ENCODE measurements at regions not wholly inside any gene's neighbourhood (a gene's known extent, or its start where the extent isn't known, plus 50 kb on each side); places are given as distances from the start of the nearest gene placed in this dataset.

- no peak for DNase-seq (ENCODE audit: low spot score in 2 of 2)
- Histone ChIP-seq H3K27me3 (no peaks in the 10 kb centered on the region), H3K9me3 (peaks cover 0 to 33% of the 10 kb centered on the region in 2 donors), H3K36me3 (no peaks in the 10 kb centered on the region), H3K4me3 (no peak overlapping the region), H3K4me1 (no peaks in the 10 kb centered on the region), H3K27ac (no peak overlapping the region)
- TF ChIP-seq POLR2A (IDR thresholded peaks at IDR 0.05) (no peak), POLR2AphosphoS5 (IDR thresholded peaks at IDR 0.05) (no peak), CTCF (IDR thresholded peaks at IDR 0.05) (no peak)
- intact Hi-C loops (cut with DNase I; ENCODE audit: low total_unique reads) = no loop called here
These were observed 110.6 kb upstream of the ZNF716 start for GRCh38 chr7:57339198-57339944.

- Histone ChIP-seq H3K36me3 (no peaks in the 10 kb centered on the region), H3K4me1 (no peaks in the 10 kb centered on the region), H3K27ac (no peak overlapping the region), H3K9me3 (peaks cover 0 to 13% of the 10 kb centered on the region in 2 donors), H3K27me3 (no peaks in the 10 kb centered on the region), H3K4me3 (no peak overlapping the region)
- no peak for DNase-seq (ENCODE audit: low spot score in 2 of 2)
- no peak for TF ChIP-seq POLR2AphosphoS5 (IDR thresholded peaks at IDR 0.05)
- TF ChIP-seq CTCF (IDR thresholded peaks at IDR 0.05) = no peak
- no peak for TF ChIP-seq POLR2A (IDR thresholded peaks at IDR 0.05)
- intact Hi-C loops (cut with DNase I; ENCODE audit: low total_unique reads) = no loop called here
These were observed 107.0 kb upstream of the ZNF716 start for GRCh38 chr7:57342954-57343353.

- peaks cover 0 to 18% of the 10 kb centered on the region in 2 donors for H3K9me3 ChIP-seq
- no peaks in the 10 kb centered on the region for H3K36me3 ChIP-seq
- DNase-seq (ENCODE audit: low spot score in 2 of 2) = no peak
- H3K4me1 ChIP-seq = no peaks in the 10 kb centered on the region
- intact Hi-C loops (cut with DNase I; ENCODE audit: low total_unique reads) = no loop called here
- no peak overlapping the region for H3K27ac ChIP-seq
- H3K4me3 ChIP-seq = no peak overlapping the region
- no peak for TF ChIP-seq POLR2A (IDR thresholded peaks at IDR 0.05)
- TF ChIP-seq POLR2AphosphoS5 (IDR thresholded peaks at IDR 0.05) = no peak
- TF ChIP-seq CTCF (IDR thresholded peaks at IDR 0.05) = no peak
- H3K27me3 ChIP-seq = no peaks in the 10 kb centered on the region
These were observed 105.9 kb upstream of the ZNF716 start for GRCh38 chr7:57343901-57344622.

- DNase-seq (ENCODE audit: low spot score in 2 of 2) = no peak
- H3K36me3 ChIP-seq = no peaks in the 10 kb centered on the region
- no peak overlapping the region for H3K27ac ChIP-seq
- no peaks in the 10 kb centered on the region for H3K4me1 ChIP-seq
- intact Hi-C loops (cut with DNase I; ENCODE audit: low total_unique reads) = no loop called here
- H3K4me3 ChIP-seq = no peak overlapping the region
- H3K9me3 ChIP-seq = peaks cover 0 to 21% of the 10 kb centered on the region in 2 donors
- no peaks in the 10 kb centered on the region for H3K27me3 ChIP-seq
- TF ChIP-seq POLR2AphosphoS5 (IDR thresholded peaks at IDR 0.05) = no peak
- no peak for TF ChIP-seq POLR2A (IDR thresholded peaks at IDR 0.05)
- no peak for TF ChIP-seq CTCF (IDR thresholded peaks at IDR 0.05)
These were observed 105.0 kb upstream of the ZNF716 start for GRCh38 chr7:57344957-57345356.

GRCh38 chr7:57348646-57349269 is 101.2 kb upstream of the ZNF716 start:
- Histone ChIP-seq H3K4me1 (no peaks in the 10 kb centered on the region), H3K4me3 (no peak overlapping the region), H3K27ac (no peak overlapping the region), H3K27me3 (no peaks in the 10 kb centered on the region), H3K9me3 (peaks cover 0 to 39% of the 10 kb centered on the region in 2 donors), H3K36me3 (no peaks in the 10 kb centered on the region)
- no peak for DNase-seq (ENCODE audit: low spot score in 2 of 2)
- intact Hi-C loops (cut with DNase I; ENCODE audit: low total_unique reads) = no loop called here
- TF ChIP-seq POLR2A (IDR thresholded peaks at IDR 0.05) = no peak
- no peak for TF ChIP-seq POLR2AphosphoS5 (IDR thresholded peaks at IDR 0.05)
- no peak for TF ChIP-seq CTCF (IDR thresholded peaks at IDR 0.05)

All from breast epithelium (tissue), 4 donors.